GM12872 (cell line): ENCODE measurements at regions not wholly inside any gene's neighbourhood (a gene's known extent, or its start where the extent isn't known, plus 50 kb on each side); places are given as distances from the start of the nearest gene placed in this dataset.

Experiments used
- TF ChIP-seq, protein P1 (sequence below): IDR thresholded peaks from 3 replicates; pipeline ENCODE4 v1.5.1; 2011; ENCODE audit warnings: low read depth, mild to moderate bottlenecking, low read length, moderate library complexity; ENCODE audit not compliant: insufficient read depth

DNA sequence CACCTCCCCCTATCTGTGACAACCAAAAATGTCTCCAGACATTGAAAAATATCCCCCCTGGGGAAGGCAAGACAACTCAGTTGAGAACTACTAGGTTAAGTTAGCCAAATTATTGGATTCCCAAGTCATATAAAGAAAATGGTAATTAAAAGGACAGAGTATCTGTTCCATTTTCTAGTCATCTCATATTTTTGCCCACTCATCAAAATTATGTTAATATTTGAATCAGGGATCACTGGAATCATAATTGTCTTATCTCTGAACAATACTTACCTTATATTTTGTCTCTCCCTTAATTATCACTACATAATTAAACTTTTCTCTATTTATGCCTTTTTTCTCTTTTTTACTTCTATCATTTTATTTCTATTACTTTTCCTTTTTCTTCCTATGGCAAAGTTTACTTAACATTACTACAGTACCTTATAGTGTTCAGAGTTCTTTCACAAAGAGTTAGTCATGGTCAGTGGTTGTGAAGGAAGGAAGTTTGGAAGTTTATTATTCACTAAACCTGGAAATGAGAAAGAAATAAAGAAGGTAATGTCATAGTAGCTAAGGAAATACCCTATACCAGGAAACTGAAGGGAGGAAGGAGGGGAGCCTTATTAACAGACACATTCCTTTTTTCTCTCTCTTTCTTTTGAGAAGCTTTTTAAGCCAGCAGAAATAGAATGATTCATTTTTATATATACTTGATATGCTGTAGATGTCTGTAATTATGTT, 332.9 kb downstream of the COL12A1 start:
- TF ChIP-seq, protein P1, sequence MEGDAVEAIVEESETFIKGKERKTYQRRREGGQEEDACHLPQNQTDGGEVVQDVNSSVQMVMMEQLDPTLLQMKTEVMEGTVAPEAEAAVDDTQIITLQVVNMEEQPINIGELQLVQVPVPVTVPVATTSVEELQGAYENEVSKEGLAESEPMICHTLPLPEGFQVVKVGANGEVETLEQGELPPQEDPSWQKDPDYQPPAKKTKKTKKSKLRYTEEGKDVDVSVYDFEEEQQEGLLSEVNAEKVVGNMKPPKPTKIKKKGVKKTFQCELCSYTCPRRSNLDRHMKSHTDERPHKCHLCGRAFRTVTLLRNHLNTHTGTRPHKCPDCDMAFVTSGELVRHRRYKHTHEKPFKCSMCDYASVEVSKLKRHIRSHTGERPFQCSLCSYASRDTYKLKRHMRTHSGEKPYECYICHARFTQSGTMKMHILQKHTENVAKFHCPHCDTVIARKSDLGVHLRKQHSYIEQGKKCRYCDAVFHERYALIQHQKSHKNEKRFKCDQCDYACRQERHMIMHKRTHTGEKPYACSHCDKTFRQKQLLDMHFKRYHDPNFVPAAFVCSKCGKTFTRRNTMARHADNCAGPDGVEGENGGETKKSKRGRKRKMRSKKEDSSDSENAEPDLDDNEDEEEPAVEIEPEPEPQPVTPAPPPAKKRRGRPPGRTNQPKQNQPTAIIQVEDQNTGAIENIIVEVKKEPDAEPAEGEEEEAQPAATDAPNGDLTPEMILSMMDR = no peak

DNA sequence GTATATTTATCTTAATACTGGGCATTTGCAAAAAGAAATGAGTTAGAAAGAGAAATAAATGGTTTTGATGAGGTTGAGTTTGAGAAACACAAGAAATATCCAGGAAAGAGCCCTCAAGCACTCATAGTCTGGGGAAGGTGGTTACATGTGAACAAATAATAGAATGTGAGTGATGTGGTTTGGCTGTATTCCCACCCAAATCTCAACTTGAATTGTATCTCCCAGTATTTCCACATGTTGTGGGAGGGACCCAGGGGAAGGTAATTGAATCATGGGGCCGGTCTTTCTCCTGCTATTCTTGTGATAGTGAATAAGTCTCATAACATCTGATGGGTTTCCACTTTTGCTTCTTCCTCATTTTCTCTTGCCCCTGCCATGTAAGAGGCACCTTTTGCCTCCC, 334.1 kb downstream of the COL12A1 start:
- TF ChIP-seq, protein P1 = no peak

DNA sequence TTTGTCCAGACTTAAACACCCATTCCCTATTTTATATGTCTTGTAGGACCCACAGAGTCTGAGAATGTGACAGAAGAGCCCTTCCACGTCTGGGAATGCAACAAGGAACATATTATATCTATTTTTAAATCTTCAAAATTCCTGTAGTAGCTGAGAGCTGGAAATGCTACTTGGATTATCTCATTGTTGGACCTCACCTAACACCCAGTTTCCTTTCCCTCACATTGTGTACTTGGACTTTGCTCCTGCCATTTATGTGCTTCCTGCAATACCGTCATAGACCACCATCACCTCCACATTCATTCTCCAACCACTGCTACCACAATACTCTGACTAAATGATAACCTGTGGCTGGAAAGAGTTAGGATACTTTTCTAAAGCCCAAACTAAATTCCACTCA, 335.4 kb downstream of the COL12A1 start:
- TF ChIP-seq, protein P1 = peak; percentile 40; the same call in 2 of the 3 replicates

DNA sequence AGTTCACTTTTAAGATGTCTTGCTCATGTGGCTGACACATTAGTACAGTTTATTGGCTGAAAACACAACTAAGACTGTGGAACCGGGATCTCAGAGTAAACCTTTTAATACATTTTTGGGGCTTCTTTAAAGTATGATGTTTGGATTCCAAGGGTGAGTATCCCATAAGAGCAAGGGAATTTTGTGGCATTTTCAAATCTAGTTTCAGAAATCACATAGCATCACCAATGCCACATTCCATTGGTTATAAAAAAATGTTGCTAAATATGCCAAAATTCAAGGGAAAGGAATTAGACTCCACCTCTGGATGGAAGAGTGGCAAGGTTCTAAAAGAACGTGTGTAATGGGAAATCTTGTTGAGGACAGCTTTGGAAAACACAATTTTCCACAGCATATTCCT, 338.6 kb downstream of the COL12A1 start:
- TF ChIP-seq, protein P1 = no peak

DNA sequence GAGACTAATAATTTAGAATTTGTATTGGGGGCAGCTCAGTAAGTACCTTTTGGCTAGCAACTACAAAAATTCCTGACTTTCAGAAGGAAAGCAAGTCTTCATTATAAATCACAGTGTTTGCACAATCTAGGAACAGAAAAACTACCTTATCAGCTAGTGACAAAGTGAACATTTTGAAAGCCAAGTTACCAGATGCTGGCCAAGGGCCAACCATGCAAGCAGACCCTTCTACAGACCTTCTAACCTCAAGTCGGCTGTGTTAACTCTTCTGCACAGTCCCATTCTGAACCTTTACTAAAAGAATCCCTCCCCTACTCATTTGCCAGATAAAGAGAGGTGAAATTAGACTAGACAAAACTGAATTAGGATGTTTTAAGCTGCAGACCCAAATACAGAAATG, 341.9 kb downstream of the COL12A1 start:
- TF ChIP-seq, protein P1 = no peak

DNA sequence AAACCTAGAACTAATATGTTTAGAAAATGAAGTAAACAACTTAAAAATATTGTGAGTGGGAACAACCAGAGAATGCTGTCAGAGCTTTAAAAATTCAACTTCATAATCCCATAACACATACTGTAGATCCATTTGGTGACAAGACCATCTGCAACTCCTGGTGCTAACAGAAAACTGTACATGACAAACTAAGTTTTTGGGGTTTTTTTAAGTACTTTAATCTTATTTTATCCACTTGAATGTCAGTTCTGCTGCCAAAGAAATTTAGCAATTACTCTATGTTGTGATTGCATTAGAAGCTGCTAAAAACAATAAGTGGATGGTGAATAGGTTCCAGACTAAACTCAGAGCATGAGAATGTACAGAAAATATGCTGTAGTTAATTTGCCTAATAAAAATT, 345.4 kb downstream of the COL12A1 start:
- TF ChIP-seq, protein P1 = no peak

DNA sequence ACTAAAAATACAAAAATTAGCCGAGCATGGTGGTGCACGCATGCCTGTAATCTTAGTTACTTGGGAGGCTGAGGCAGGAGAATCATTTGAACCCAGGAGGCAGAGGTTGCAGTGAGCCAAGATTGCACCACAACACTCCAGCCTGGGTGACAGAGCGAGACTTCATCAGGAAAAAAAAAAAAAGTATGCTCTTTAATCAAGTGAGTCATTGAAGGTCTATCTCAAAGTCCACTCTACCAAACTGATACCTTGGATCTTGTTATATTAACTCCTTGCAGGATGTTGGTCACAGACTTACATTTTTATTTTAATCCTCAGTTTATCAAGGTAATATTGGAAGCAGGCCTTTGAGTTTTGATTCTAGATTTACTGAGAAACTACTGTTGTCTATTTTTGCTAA, 348.7 kb downstream of the COL12A1 start:
- TF ChIP-seq, protein P1 = no peak
